ENCODE measurements at regions not wholly inside any gene's neighbourhood (a gene's known extent, or its start where the extent isn't known, plus 50 kb on each side); places are given as distances from the start of the nearest gene placed in this dataset.
"Not testable (repeated sequence)": the region's sequence is repeated elsewhere in the genome, so short reads cannot be mapped to it uniquely, and the experiment has no call there.

DNA sequence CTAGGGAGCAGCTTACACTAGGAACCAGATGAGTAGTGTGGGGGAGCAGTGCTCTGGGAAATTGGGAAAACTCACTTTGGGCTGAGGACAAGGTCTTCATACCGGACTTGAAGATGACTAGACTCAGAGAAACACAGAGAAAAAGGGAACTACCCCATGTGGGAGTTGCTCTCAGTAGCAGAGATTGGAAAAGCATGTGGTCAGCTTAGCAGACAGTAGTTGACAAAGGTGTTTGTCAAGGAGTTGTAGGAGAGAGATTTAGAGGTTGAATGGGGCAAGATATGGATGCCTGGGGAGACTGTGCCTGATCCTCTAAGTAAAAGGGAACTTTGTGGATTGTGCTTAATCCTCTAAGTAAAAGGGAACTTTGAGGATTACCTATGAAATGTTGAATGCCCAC is 194.5 kb upstream of the COX10 start:
- no peak for TF ChIP-seq Cebpa-rat (IDR thresholded peaks at IDR 0.05)
- H3K9ac ChIP-seq: no peak overlapping the region
- H4K20me1 ChIP-seq: no peaks in the 10 kb centered on the region
- peaks cover 0 to 8% (median 0%) of the 10 kb centered on the region in 10 experiments; a peak in 2 of 20 replicates for H3K4me1 ChIP-seq
- peaks cover 0 to 8% (median 0%) of the 10 kb centered on the region in 11 experiments; a peak in 2 of 22 replicates for H3K9me3 ChIP-seq (replicated peaks in 1 of 11)
- H3K4me3 ChIP-seq: no peak overlapping the region
- no peaks in the 10 kb centered on the region for H3K27me3 ChIP-seq
- H3K36me3 ChIP-seq: peaks cover 0 to 59% (median 0%) of the 10 kb centered on the region in 11 experiments; a peak in 5 of 22 replicates
- no peak overlapping the region for H3K27ac ChIP-seq
- peak overlapping the region in 1 of 11 experiments; percentile 27; a peak in 1 of 22 replicates for H3K4me2 ChIP-seq

- Histone ChIP-seq H3K4me3 (no peak overlapping the region), H3K27me3 (no peaks in the 10 kb centered on the region), H3K4me2 (no peak overlapping the region), H4K20me1 (no peaks in the 10 kb centered on the region), H3K9me3 (replicated peaks in 1 of 11) (peaks cover 0 to 16% (median 5%) of the 10 kb centered on the region in 11 experiments; a peak in 8 of 22 replicates), H3K27ac (no peak overlapping the region), H3K36me3 (peaks cover 0 to 42% (median 0%) of the 10 kb centered on the region in 11 experiments; a peak in 5 of 22 replicates), H3K4me1 (peaks cover 0 to 3% (median 0%) of the 10 kb centered on the region in 10 experiments; a peak in 1 of 20 replicates), H3K9ac (no peak overlapping the region)
- TF ChIP-seq Cebpa-rat (IDR thresholded peaks at IDR 0.05): no peak
Observed at GRCh38 chr17:13879961-13880466, 189.3 kb upstream of the COX10 start.

GRCh38 chr17:13883659-13884058 is 185.6 kb upstream of the COX10 start:
- H3K9ac ChIP-seq: no peak overlapping the region
- H3K27ac ChIP-seq: no peak overlapping the region
- no peak for TF ChIP-seq Cebpa-rat (IDR thresholded peaks at IDR 0.05)
- H3K9me3 ChIP-seq (replicated peaks in 1 of 11): peaks cover 0 to 16% (median 5%) of the 10 kb centered on the region in 11 experiments; a peak in 8 of 22 replicates
- no peaks in the 10 kb centered on the region for H4K20me1 ChIP-seq
- H3K36me3 ChIP-seq: peaks cover 0 to 24% (median 0%) of the 10 kb centered on the region in 11 experiments; a peak in 5 of 22 replicates
- H3K4me2 ChIP-seq: no peak overlapping the region
- no peaks in the 10 kb centered on the region for H3K27me3 ChIP-seq
- H3K4me1 ChIP-seq: no peaks in the 10 kb centered on the region
- H3K4me3 ChIP-seq: no peak overlapping the region

GRCh38 chr17:13884347-13884746 is 185.0 kb upstream of the COX10 start:
- Histone ChIP-seq H3K9me3 (replicated peaks in 1 of 11) (peaks cover 0 to 16% (median 5%) of the 10 kb centered on the region in 11 experiments; a peak in 8 of 22 replicates), H3K4me1 (no peaks in the 10 kb centered on the region), H3K36me3 (peaks cover 0 to 19% (median 0%) of the 10 kb centered on the region in 11 experiments; a peak in 5 of 22 replicates), H4K20me1 (no peaks in the 10 kb centered on the region), H3K27ac (no peak overlapping the region), H3K4me3 (no peak overlapping the region), H3K9ac (no peak overlapping the region), H3K27me3 (no peaks in the 10 kb centered on the region), H3K4me2 (no peak overlapping the region)
- TF ChIP-seq Cebpa-rat (IDR thresholded peaks at IDR 0.05): no peak

DNA sequence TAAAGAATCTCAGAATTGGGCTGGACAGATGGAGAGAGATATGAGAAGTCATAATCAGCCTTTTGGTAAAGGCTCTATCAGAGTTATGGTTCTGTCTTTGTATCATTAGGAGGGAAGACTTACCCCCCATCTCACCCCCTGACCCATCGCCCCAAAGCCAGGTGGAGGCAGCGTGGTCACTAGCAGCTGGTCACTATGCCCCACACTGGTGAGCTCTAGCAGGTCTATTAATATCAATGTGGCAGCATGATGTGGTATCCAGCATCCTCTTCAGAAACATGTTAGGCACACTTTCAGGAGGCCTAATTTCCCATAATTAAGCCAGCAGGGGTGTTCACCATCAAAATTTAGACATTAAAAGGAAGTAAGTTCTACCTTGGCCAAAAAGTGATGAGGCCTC is 183.8 kb upstream of the COX10 start:
- Histone ChIP-seq H3K9ac (no peak overlapping the region), H3K4me2 (no peak overlapping the region), H3K36me3 (peaks cover 0 to 14% (median 0%) of the 10 kb centered on the region in 11 experiments; a peak in 2 of 22 replicates), H3K27me3 (no peaks in the 10 kb centered on the region), H3K9me3 (replicated peaks in 1 of 11) (peaks cover 0 to 16% (median 5%) of the 10 kb centered on the region in 11 experiments; a peak in 8 of 22 replicates), H3K4me3 (no peak overlapping the region), H3K4me1 (no peaks in the 10 kb centered on the region), H4K20me1 (no peaks in the 10 kb centered on the region), H3K27ac (no peak overlapping the region)
- TF ChIP-seq Cebpa-rat (IDR thresholded peaks at IDR 0.05): no peak

GRCh38 chr17:13885953-13886889 is 183.1 kb upstream of the COX10 start:
- no peak overlapping the region for H3K27ac ChIP-seq
- no peaks in the 10 kb centered on the region for H3K4me1 ChIP-seq
- H3K36me3 ChIP-seq: peaks cover 0 to 14% (median 0%) of the 10 kb centered on the region in 11 experiments; a peak in 2 of 22 replicates
- no peaks in the 10 kb centered on the region for H4K20me1 ChIP-seq
- H3K9ac ChIP-seq: no peak overlapping the region
- H3K4me2 ChIP-seq: no peak overlapping the region
- no peak for TF ChIP-seq Cebpa-rat (IDR thresholded peaks at IDR 0.05)
- H3K9me3 ChIP-seq (replicated peaks in 1 of 11): peaks cover 0 to 16% (median 5%) of the 10 kb centered on the region in 11 experiments; a peak in 8 of 22 replicates
- H3K4me3 ChIP-seq: no peak overlapping the region
- H3K27me3 ChIP-seq: no peaks in the 10 kb centered on the region

GRCh38 chr17:13888056-13888609 is 181.2 kb upstream of the COX10 start:
- H3K9ac ChIP-seq: no peak overlapping the region

GRCh38 chr17:13908971-13909370 is 160.3 kb upstream of the COX10 start:
- H3K9ac ChIP-seq, H3K4me2 ChIP-seq, H3K27ac ChIP-seq, H4K20me1 ChIP-seq, H3K4me1 ChIP-seq, H3K27me3 ChIP-seq, H3K4me3 ChIP-seq: not testable (repeated sequence)
- Histone ChIP-seq H3K36me3 (peaks cover 0 to 22% (median 0%) of the 10 kb centered on the region in 11 experiments; a peak in 2 of 22 replicates), H3K9me3 (replicated peaks in 1 of 11) (peaks cover 5 to 14% (median 9%) of the 10 kb centered on the region in 11 experiments; a peak in 15 of 22 replicates)

More at GRCh38 chr17:13888056-13888609, 181.2 kb upstream of the COX10 start:
- no peak overlapping the region for H3K4me3 ChIP-seq
- H3K27me3 ChIP-seq: no peaks in the 10 kb centered on the region
- H3K36me3 ChIP-seq: peaks cover 0 to 14% (median 0%) of the 10 kb centered on the region in 11 experiments; a peak in 3 of 22 replicates
- H4K20me1 ChIP-seq: no peaks in the 10 kb centered on the region
- H3K9me3 ChIP-seq (replicated peaks in 1 of 11): peaks cover 0 to 6% (median 0%) of the 10 kb centered on the region in 11 experiments; a peak in 5 of 22 replicates
- no peak overlapping the region for H3K27ac ChIP-seq
- H3K4me2 ChIP-seq: no peak overlapping the region
- no peaks in the 10 kb centered on the region for H3K4me1 ChIP-seq
- TF ChIP-seq Cebpa-rat (IDR thresholded peaks at IDR 0.05): no peak
